B cell (primary cell): ENCODE measurements at regions not wholly inside any gene's neighbourhood (a gene's known extent, or its start where the extent isn't known, plus 50 kb on each side); places are given as distances from the start of the nearest gene placed in this dataset.

Source experiments
- EZH2 ChIP-seq: IDR thresholded peaks from 2 replicates; pipeline ENCODE4 v1.6.1; 2012; ENCODE audit warnings: borderline replicate concordance, low read depth, mild to moderate bottlenecking, moderate library complexity, low read length; ENCODE audit not compliant: insufficient read depth, poor library complexity, severe bottlenecking
- TF ChIP-seq, protein P1 (sequence below): fragments of 200-600 bp; IDR thresholded peaks from one replicate; pipeline ENCODE4 v1.8.0; 2022; ENCODE audit warnings: antibody characterized with exemption, mild to moderate bottlenecking

DNA sequence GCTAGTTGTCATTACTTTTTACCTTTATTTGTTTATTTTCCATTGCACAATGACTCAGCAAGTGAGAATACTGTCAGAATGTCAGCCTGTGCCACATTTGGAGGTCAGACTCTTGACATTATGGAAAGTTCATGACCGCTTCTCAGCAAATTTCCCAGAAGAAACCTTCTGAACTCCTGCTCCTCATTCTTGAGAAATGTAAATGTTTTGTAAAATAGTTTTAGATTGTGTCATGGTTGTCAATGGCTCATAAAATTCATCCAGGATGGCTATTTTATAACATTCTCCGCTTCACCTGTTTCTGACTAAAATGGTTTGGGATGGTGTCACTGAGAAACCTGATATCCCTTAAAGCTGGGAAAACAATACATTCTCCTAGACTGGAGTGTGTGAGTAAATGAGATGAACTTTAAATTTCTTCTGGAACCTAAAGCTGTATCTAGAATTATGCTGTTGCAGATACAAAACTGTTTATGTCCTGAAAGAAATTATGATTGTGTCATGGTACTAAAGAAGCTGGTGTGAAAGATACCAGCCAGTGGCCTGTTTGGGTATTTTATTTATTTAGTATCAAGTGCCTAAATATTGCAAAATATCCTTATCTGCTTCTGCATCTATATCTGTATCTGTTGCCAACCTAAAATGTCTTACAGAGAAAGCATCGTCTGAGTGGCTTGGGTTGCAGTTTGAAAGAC is 671.7 kb downstream of the GATA3 start:
- TF ChIP-seq EZH2, result no peak
- TF ChIP-seq, protein P1, sequence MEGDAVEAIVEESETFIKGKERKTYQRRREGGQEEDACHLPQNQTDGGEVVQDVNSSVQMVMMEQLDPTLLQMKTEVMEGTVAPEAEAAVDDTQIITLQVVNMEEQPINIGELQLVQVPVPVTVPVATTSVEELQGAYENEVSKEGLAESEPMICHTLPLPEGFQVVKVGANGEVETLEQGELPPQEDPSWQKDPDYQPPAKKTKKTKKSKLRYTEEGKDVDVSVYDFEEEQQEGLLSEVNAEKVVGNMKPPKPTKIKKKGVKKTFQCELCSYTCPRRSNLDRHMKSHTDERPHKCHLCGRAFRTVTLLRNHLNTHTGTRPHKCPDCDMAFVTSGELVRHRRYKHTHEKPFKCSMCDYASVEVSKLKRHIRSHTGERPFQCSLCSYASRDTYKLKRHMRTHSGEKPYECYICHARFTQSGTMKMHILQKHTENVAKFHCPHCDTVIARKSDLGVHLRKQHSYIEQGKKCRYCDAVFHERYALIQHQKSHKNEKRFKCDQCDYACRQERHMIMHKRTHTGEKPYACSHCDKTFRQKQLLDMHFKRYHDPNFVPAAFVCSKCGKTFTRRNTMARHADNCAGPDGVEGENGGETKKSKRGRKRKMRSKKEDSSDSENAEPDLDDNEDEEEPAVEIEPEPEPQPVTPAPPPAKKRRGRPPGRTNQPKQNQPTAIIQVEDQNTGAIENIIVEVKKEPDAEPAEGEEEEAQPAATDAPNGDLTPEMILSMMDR, result no peak
